ENCODE measurements at regions not wholly inside any gene's neighbourhood (a gene's known extent, or its start where the extent isn't known, plus 50 kb on each side); places are given as distances from the start of the nearest gene placed in this dataset.

DNA sequence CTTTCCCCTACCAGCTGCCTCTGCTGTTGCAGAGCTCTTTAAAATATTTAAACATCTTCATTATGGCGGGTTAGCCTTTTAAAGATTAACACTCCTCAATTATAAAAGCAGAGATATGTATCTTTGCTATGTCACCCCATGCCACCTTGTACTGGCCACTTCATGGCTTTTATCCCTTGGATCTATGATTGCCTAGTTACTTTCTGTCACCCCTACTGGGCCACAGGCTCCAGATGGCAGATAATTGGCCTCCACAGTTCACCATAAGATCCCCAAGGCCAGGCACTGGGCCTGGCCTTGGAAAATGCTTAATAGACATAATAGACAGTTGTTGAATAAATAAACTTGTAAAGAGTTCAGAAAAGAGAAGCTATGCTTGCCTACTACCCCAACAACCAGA, 142.0 kb upstream of the SHB start:
- Histone ChIP-seq H3K9me3 (no peaks in the 10 kb centered on the region), H3K27ac (no peak overlapping the region), H3K4me3 (no peak overlapping the region), H3K27me3 (no peaks in the 10 kb centered on the region), H3K4me1 (no peaks in the 10 kb centered on the region), H3K36me3 (no peaks in the 10 kb centered on the region)
- TF ChIP-seq POLR2A (IDR thresholded peaks at IDR 0.05) = no peak
- TF ChIP-seq, protein P1, sequence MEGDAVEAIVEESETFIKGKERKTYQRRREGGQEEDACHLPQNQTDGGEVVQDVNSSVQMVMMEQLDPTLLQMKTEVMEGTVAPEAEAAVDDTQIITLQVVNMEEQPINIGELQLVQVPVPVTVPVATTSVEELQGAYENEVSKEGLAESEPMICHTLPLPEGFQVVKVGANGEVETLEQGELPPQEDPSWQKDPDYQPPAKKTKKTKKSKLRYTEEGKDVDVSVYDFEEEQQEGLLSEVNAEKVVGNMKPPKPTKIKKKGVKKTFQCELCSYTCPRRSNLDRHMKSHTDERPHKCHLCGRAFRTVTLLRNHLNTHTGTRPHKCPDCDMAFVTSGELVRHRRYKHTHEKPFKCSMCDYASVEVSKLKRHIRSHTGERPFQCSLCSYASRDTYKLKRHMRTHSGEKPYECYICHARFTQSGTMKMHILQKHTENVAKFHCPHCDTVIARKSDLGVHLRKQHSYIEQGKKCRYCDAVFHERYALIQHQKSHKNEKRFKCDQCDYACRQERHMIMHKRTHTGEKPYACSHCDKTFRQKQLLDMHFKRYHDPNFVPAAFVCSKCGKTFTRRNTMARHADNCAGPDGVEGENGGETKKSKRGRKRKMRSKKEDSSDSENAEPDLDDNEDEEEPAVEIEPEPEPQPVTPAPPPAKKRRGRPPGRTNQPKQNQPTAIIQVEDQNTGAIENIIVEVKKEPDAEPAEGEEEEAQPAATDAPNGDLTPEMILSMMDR (IDR thresholded peaks at IDR 0.05) = no peak
- no peak for DNase-seq

DNA sequence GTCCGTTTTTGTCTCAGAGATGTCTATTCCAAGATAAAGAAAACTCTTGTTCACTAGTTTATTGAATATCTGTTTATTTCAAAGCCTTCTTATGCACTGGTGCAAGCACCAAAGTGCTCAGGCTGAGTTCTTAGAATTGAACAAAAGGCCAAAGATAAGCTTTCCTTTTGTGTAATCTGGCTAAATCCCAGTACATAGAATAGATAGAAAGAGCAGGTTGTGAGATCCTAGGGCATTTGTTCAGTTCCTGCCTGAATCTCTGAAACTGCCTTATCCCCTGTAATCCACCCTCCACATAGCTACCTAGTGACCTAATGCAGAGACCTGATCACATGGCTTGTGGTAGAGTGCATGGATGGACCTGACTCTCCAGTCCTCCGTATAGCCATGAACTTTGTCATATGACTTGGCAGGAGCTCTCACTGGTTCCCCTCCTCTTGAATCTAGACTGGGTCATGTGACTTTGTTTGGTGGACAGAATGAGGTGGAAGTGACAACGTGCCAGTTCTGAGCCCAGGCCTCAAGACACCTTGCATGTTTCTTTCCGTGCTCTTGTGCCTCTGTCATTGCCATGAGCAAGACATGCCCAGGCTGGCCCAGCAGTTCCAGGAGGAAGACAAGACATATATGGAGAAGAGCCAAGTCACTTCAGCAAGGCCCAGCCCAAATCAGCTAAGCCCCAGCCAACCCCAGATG, 139.3 kb upstream of the SHB start:
- Histone ChIP-seq H3K36me3 (no peaks in the 10 kb centered on the region), H3K9me3 (no peaks in the 10 kb centered on the region), H3K4me3 (no peak overlapping the region), H3K27me3 (no peaks in the 10 kb centered on the region), H3K27ac (no peak overlapping the region), H3K4me1 (no peaks in the 10 kb centered on the region)
- no peak for TF ChIP-seq POLR2A (IDR thresholded peaks at IDR 0.05)
- TF ChIP-seq, protein P1 (IDR thresholded peaks at IDR 0.05) = no peak
- DNase-seq = no peak

DNA sequence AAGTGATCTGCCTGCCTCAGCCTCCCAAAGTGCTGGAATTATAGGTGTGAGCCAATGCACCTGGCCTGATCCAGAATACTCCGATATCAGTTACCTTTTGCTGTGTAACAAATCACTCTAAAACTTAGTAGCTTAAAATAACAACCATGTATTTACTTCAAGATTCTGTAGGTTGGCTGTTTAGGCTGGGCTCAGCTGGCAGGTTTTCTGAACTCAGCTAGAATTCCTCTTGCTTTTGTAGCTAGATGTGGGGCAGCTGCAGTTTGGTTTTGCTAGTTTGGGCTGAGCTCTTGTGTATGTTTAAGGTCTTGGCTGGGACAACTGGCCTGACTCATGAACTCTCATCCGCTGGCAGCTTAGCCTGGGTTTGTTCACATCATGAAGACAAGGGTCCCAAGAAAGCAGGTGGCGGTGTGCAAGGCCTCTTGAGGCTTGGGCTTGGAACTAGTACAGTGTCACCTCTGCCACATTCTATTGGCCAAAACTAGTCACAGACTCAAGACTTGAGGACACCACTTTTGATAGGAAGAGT, 138.3 kb upstream of the SHB start:
- Histone ChIP-seq H3K9me3 (no peaks in the 10 kb centered on the region), H3K27ac (no peak overlapping the region)
- TF ChIP-seq POLR2A (IDR thresholded peaks at IDR 0.05) = no peak
- TF ChIP-seq, protein P1 (IDR thresholded peaks at IDR 0.05) = no peak

DNA sequence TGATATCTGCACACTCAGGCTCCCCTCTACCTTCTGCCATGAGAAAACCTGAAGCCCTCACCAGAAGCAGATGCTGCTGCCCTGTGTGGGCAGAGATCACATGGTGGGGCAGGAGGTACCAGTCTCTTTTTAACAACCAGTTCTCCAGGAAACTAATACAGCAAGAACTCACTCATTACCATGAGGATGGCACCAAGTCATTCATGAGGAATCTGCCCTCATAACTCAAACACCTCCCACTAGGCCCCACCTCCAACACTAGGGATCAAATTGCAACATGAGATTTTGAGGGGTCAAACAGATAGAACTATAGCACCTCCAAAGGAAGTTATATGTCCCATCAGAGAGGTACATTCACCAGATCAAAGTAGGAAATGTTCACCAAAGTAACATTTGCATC, 136.3 kb upstream of the SHB start:
- H3K36me3 ChIP-seq = no peaks in the 10 kb centered on the region
- H3K4me1 ChIP-seq = no peaks in the 10 kb centered on the region
- H3K9me3 ChIP-seq = no peaks in the 10 kb centered on the region
- no peak for TF ChIP-seq POLR2A (IDR thresholded peaks at IDR 0.05)
- TF ChIP-seq, protein P1 (IDR thresholded peaks at IDR 0.05) = no peak
- H3K27me3 ChIP-seq = no peaks in the 10 kb centered on the region
- H3K27ac ChIP-seq = no peak overlapping the region
- no peak overlapping the region for H3K4me3 ChIP-seq
- no peak for DNase-seq

More for the DNA sequence above, 138.3 kb upstream of the SHB start:
- Histone ChIP-seq H3K36me3 (no peaks in the 10 kb centered on the region), H3K4me1 (no peaks in the 10 kb centered on the region), H3K27me3 (no peaks in the 10 kb centered on the region), H3K4me3 (no peak overlapping the region)
- no peak for DNase-seq

DNA sequence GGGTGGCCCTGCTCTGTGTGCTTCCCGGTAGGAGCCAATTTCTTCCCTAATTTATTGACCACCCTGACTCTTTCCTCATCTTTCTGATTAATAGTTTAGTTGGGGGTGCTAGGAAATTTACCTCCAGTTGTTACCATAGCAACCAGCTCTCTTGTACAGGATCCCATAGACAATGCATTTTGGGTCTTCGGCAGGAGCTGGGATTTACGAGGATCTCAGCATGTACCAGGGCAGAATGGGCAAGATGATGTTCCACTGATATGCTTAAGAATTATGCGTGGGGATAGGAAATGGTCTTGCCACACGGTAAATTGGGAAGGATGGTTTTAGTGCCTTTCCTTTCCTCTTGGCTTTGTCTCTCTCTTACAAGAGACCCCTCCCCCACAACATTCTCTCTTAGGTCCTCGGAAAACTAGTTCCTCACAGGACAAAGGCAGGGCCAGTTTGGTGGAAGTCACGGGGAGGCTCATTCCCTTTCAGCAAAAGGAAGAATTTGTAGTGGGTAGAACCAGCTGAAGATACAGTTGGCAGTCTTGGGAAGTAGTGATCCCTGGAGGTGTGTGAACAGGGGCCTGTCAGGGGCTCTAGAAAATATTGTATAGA, 133.4 kb upstream of the SHB start:
- H3K36me3 ChIP-seq = no peaks in the 10 kb centered on the region
- H3K9me3 ChIP-seq = no peaks in the 10 kb centered on the region
- H3K27ac ChIP-seq = no peak overlapping the region
- H3K4me3 ChIP-seq = no peak overlapping the region
- H3K4me1 ChIP-seq = no peaks in the 10 kb centered on the region
- TF ChIP-seq POLR2A (IDR thresholded peaks at IDR 0.05) = no peak
- TF ChIP-seq, protein P1 (IDR thresholded peaks at IDR 0.05) = no peak
- no peaks in the 10 kb centered on the region for H3K27me3 ChIP-seq
- DNase-seq = no peak
